Left ventricle myocardium superior (tissue), 1 donor: ENCODE measurements at regions not wholly inside any gene's neighbourhood (a gene's known extent, or its start where the extent isn't known, plus 50 kb on each side); places are given as distances from the start of the nearest gene placed in this dataset.
"Not testable (repeated sequence)": the region's sequence is repeated elsewhere in the genome, so short reads cannot be mapped to it uniquely, and the experiment has no call there.

Experiments
- ATAC-seq: fragments of 200-7000 bp; cut with Tn5 transposase; one replicate; pipeline ENCODE4 v1.9.1; 2020; ENCODE audit warnings: mild to moderate bottlenecking, moderate library complexity
- DNase-seq: peaks from one replicate; pipeline ENCODE4 v3.0.0-alpha.2; 2020
- intact Hi-C: fragments of 100-400 bp; cut with micrococcal nuclease; formaldehyde crosslinking; loops from one replicate; pipeline ENCODE4 v1.11.0; 2022
- donor health status: DM: no; HTN: yes; CAD: no; lungs with severe emphysema.

GRCh38 chr16:60905811-60906210 is 1130.4 kb downstream of the CDH8 start:
- ATAC-seq, result no peak
- intact Hi-C loops, result no loop called here
- no peak for DNase-seq

DNA sequence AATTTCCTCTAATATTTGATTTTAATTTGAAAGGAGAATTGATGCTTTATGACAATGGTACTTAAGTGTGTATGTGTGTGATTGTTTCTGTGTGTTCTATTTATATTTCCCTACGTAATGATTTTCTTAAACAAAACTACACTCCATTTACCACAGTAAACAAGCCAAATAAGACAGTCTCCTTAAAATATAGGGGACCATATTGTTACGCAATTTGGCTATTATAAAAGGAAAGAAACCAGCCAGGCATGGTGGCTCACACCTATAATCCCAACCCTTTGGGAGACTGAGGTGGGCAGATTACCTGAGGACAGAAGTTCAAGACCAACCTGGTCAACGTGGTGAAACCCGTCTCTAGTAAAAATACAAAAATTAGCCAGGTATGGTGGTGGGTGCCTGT is 1134.1 kb downstream of the CDH8 start:
- DNase-seq (no peak), ATAC-seq (no peak)
- intact Hi-C loops, result no loop called here

DNA sequence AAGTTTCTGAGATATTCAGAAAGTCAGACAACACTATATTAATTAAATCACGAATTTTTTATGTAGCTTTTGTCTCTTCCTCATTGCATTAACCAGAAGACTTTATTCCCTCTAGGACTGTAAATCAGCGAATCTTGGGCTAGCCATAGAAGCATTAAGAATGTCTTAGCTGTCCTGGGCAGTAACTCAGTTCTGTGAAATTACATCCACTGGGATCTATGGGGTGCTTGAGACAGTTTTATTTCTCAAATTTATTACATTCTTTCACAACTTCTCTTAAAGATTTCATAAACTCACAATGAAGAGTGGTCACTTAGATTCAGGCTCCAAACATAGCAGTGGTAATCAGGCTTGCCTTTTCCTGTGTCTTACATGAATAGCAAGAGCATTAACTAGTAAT is 1153.4 kb downstream of the CDH8 start:
- DNase-seq, result no peak
- ATAC-seq, result no peak
- intact Hi-C loops, result no loop called here

- intact Hi-C loops, result no loop called here
- ATAC-seq (no peak), DNase-seq (no peak)
These were observed 1183.6 kb downstream of the CDH8 start for GRCh38 chr16:60852635-60853034.

DNA sequence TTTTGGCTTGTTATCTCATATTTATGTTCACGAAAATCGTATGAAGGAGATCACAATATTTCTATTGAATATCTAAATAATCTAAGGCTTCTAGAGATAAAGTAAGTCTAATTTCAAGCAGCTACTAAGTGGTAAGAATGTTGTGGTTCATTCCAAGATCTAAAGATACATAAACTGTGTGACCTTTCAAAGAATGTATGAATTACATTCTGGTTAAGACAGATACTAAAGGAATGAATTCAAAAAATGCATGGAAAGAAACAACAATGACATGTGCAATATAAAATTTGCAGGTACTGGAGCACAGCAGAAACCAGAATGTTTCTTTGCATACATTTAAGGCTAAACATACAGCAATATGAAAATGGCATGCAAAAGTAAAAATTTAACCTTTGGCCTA is 1214.6 kb downstream of the CDH8 start:
- intact Hi-C loops, result no loop called here
- no peak for ATAC-seq
- no peak for DNase-seq

- ATAC-seq, result no peak
- intact Hi-C loops, result no loop called here
- no peak for DNase-seq
These were observed 1215.9 kb downstream of the CDH8 start for GRCh38 chr16:60820361-60820760.

DNA sequence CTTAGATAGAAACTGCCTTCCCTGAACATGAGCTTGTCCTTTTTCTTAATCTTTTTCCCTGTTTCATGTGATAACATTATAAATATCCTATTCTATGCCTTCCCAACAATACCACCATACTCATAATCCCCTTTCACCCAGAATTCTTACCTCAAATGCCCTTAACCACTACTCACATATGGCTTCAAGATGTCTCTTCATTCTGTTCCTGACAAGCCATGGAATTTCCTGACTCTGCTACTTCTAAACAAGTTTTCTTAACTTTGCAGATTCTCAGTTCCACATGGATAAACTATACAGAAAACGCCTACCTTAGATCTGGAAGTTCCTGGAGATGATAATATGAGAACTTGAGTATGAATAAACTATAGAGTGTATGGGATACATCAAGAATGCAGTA is 1217.8 kb downstream of the CDH8 start:
- DNase-seq, result no peak
- no peak for ATAC-seq
- intact Hi-C loops, result no loop called here

- ATAC-seq (no peak), DNase-seq (no peak)
- intact Hi-C loops, result no loop called here
These were observed 1219.8 kb downstream of the CDH8 start for GRCh38 chr16:60816461-60816860.

- intact Hi-C loops, result no loop called here
- no peak for DNase-seq
- ATAC-seq, result peak; percentile 76
These were observed 1220.4 kb downstream of the CDH8 start for GRCh38 chr16:60815865-60816264.

DNA sequence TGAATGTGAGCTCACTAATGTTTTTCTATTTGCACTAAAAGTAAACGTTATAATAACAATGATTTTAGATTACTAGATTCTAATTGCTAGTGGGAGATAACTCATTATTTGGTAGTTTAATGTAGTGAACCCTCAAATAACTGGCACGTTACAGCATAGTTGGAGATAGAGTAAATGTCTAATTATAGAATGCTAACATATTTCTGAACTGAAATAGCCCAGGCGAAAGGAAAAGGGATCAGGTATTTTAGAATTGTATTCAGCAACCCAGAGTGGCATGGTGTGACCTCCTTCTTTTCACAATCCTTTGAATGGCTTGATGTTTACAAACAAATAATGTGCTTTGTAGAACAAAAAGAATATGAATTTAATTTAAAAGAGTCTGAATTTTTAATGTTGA is 1221.2 kb downstream of the CDH8 start:
- ATAC-seq, result peak; percentile 84
- intact Hi-C loops, result no loop called here
- DNase-seq, result no peak

GRCh38 chr16:60811657-60812056 is 1224.6 kb downstream of the CDH8 start:
- DNase-seq (no peak), ATAC-seq (no peak)
- intact Hi-C loops, result no loop called here

DNA sequence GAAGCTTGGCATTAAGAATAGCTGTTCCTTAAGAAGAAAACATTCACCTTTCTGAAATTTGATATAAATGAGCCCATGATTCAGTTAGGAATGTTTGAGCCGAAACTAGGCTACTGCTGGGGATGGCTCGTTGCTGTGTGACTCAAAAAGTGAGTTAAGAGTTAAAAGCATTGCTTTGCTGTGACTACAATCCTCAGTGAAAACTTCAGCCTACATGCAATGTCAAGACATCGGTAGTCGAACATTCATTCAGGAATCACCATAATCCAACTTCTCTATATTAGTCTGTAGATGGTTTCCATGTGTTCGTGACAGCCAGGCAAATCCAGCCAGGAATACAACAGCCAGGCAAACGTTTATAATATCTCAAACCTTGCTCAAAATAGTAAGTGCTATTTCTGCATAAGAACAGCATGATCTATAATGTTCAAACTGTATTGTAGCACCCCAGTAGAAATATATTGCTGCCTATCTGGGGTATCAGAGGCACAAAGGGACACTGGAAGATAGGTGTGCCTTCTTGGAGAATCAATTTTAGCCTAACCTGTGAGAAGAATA is 1225.1 kb downstream of the CDH8 start:
- DNase-seq (no peak), ATAC-seq (peak; percentile 78)
- intact Hi-C loops, result no loop called here

GRCh38 chr16:60810250-60810649 is 1226.0 kb downstream of the CDH8 start:
- intact Hi-C loops, result no loop called here
- no peak for DNase-seq
- no peak for ATAC-seq

DNA sequence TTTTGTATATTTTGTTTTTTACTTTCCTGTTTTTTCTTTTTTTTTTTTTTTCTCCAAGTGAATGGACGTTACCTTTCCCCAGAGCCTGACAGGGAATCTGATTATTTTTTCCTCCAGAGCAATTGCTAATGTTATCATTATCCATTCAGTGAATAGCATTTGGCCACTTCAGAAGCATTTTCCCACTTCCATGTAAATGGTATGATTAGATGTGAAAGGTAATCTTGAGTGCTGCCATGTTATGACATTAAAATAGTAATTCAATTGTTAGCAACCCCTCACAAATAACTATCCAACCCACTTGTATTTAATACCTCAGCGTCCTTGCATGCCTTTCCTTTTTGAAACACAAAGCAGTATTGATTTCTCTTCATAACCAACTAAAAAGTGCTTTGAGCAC is 1243.8 kb downstream of the CDH8 start:
- DNase-seq (no peak), ATAC-seq (no peak)
- intact Hi-C loops, result no loop called here

DNA sequence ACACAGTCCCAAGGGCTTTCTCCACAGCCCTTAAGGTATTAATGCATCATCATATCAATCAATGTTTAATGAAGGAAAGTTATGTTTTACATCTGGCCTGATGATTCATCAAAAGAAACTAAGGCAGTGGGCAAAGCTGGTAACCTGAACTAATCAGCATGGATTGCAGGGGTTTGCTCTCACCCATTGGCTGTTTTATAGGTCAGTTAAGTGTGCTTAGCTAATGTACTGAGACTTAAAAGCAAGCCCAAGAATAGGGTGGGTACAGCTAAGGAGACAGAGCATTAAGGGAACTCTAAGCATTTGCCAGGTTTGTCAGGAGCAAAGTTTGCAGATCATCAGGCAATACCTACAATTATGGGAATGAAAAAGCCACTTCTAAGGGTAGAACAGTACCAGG is 1247.6 kb downstream of the CDH8 start:
- ATAC-seq, result no peak
- intact Hi-C loops, result no loop called here

DNA sequence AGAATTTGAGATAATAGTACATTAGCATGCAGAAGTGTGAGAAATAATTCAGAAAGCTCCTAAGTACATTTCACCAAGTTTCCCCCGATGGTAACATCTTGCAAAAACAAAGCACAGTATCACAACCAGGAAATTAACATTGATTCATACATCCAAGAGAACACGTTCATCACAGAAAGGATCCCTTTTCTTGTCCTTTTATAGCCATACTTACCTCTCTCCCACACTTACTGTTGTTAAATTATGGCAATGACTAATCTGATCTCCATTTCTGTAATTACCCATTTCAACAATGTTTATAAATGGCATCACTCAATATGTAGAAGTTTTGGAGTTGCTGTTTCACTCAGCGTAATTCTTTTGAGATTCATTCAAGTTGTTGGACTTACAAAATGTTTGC is 1260.0 kb downstream of the CDH8 start:
- ATAC-seq (no peak), DNase-seq (no peak)
- intact Hi-C loops, result no loop called here

More for the DNA sequence above, 1247.6 kb downstream of the CDH8 start:
- DNase-seq, result no peak

DNA sequence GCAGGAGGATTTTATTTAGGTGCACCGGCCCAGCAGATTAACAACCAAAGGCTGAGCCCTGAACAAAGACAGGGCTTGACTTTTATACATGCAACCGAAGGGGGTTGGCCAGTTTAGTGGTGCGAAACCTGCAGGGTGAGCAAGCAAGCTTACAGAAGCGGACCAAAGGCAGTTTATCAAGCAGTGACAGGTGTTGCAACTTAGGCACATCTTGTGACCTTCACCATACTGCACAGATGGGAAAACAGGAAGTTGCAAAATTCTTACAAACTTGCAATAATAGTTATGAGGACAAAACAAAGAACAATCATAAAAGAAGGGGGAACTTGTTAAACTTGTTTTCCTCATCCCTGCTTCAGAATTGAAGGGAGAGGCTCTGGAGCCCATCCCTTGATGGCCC is 1265.1 kb downstream of the CDH8 start:
- intact Hi-C loops, result no loop called here
- no peak for ATAC-seq
- no peak for DNase-seq

DNA sequence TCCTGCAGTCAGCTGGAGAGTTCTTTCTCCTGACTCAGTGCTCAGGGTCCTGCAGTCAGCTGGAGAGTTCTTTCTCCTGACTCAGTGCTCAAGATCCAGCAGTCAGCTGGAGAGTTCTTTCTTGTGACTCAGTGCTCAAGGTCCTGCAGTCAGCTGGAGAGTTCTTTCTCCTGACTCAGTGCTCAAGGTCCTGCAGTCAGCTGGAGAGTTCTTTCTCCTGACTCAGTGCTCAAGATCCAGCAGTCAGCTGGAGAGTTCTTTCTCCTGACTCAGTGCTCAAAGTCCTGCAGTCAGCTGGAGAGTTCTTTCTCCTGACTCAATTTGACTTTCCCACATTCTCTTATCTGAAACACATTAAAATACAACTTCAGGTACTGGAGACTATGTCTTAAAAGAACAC is 1265.9 kb downstream of the CDH8 start:
- intact Hi-C loops, ATAC-seq: not testable (repeated sequence)

GRCh38 chr16:60763869-60764268 is 1272.4 kb downstream of the CDH8 start:
- DNase-seq, result no peak
- no peak for ATAC-seq
- intact Hi-C loops, result no loop called here

More for the DNA sequence above, 1265.9 kb downstream of the CDH8 start:
- DNase-seq, result not testable (repeated sequence)

GRCh38 chr16:60755907-60756306 is 1280.3 kb downstream of the CDH8 start:
- DNase-seq, result no peak
- intact Hi-C loops, result no loop called here
- no peak for ATAC-seq

DNA sequence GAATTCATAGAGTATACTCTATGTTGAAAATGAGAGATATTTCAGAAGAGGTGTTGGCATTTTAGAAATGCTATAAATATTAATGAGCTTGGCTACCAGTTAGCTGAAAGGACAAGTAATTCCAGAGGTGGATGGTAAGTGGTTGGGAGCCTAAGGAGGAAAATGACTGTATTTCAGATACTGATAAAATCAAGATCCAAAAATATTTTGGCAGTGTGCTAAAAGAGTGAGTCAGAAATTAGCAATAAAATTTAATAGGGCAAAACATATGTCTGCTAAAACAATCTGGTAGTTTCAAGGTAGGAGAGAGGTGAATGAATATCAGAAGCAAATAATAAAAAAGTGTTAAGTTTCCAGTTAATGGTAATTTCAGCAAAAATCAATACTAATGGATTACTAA is 1287.9 kb downstream of the CDH8 start:
- DNase-seq, result no peak
- no peak for ATAC-seq
- intact Hi-C loops, result no loop called here

- ATAC-seq (no peak), DNase-seq (no peak)
- intact Hi-C loops, result no loop called here
These were observed 1292.0 kb downstream of the CDH8 start for GRCh38 chr16:60744198-60744597.
